ENCODE measurements at regions not wholly inside any gene's neighbourhood (a gene's known extent, or its start where the extent isn't known, plus 50 kb on each side); places are given as distances from the start of the nearest gene placed in this dataset.

GRCh38 chr12:127130506-127131124 is 1136.4 kb upstream of the TMEM132C start:
- TF ChIP-seq POLR2A (IDR thresholded peaks at IDR 0.05) (no peak), CTCF (IDR thresholded peaks at IDR 0.05 in 4 of 5, conservative IDR thresholded peaks at IDR 0.05 in 1 of 5) (no peak)

All from gastrocnemius medialis (tissue), 4 donors.